ENCODE measurements at regions not wholly inside any gene's neighbourhood (a gene's known extent, or its start where the extent isn't known, plus 50 kb on each side); places are given as distances from the start of the nearest gene placed in this dataset.

- ATAC-seq (ENCODE audit: poor library complexity), result no peak
- intact Hi-C loops (cut with DNase I), result no loop called here
Observed at GRCh38 chr11:11763796-11764422, 77.9 kb upstream of the USP47 start.

GRCh38 chr11:11760838-11761237, 80.9 kb upstream of the USP47 start:
- DNase-seq (no peak), ATAC-seq (ENCODE audit: poor library complexity) (no peak)
- intact Hi-C loops (cut with DNase I), result no loop called here

More at GRCh38 chr11:11763796-11764422, 77.9 kb upstream of the USP47 start:
- DNase-seq, result no peak

- intact Hi-C loops (cut with DNase I), result no loop called here
- ATAC-seq (ENCODE audit: poor library complexity), result no peak
- DNase-seq, result no peak
Observed at GRCh38 chr11:11758603-11759196, 83.1 kb upstream of the USP47 start.

GRCh38 chr11:11757909-11758308, 83.9 kb upstream of the USP47 start:
- DNase-seq, result no peak
- ATAC-seq (ENCODE audit: poor library complexity), result no peak
- intact Hi-C loops (cut with DNase I), result no loop called here

GRCh38 chr11:11756718-11757117, 85.1 kb upstream of the USP47 start:
- DNase-seq (no peak), ATAC-seq (ENCODE audit: poor library complexity) (no peak)
- intact Hi-C loops (cut with DNase I), result no loop called here

GRCh38 chr11:11755871-11756270, 85.9 kb upstream of the USP47 start:
- intact Hi-C loops (cut with DNase I), result no loop called here
- DNase-seq (no peak), ATAC-seq (ENCODE audit: poor library complexity) (no peak)

GRCh38 chr11:11752679-11753078, 89.1 kb upstream of the USP47 start:
- intact Hi-C loops (cut with DNase I), result no loop called here
- no peak for DNase-seq
- ATAC-seq (ENCODE audit: poor library complexity), result no peak

- DNase-seq (no peak), ATAC-seq (ENCODE audit: poor library complexity) (no peak)
- intact Hi-C loops (cut with DNase I), result no loop called here
Observed at GRCh38 chr11:11750017-11750878, 91.5 kb upstream of the USP47 start.

- no peak for ATAC-seq (ENCODE audit: poor library complexity)
- intact Hi-C loops (cut with DNase I), result no loop called here
- DNase-seq, result no peak
Observed at GRCh38 chr11:11748706-11749365, 92.9 kb upstream of the USP47 start.

GRCh38 chr11:11747570-11747969, 94.2 kb upstream of the USP47 start:
- intact Hi-C loops (cut with DNase I), result no loop called here
- DNase-seq (no peak), ATAC-seq (ENCODE audit: poor library complexity) (no peak)

GRCh38 chr11:11746449-11746848, 95.3 kb upstream of the USP47 start:
- intact Hi-C loops (cut with DNase I), result no loop called here
- ATAC-seq (ENCODE audit: poor library complexity), result no peak
- DNase-seq, result no peak

GRCh38 chr11:11743216-11743615, 98.6 kb upstream of the USP47 start:
- intact Hi-C loops (cut with DNase I), result no loop called here
- DNase-seq, result no peak
- ATAC-seq (ENCODE audit: poor library complexity), result no peak

GRCh38 chr11:11742486-11742885, 99.3 kb upstream of the USP47 start:
- intact Hi-C loops (cut with DNase I), result no loop called here
- DNase-seq, result no peak
- no peak for ATAC-seq (ENCODE audit: poor library complexity)

- intact Hi-C loops (cut with DNase I), result no loop called here
- ATAC-seq (ENCODE audit: poor library complexity), result no peak
- no peak for DNase-seq
Observed at GRCh38 chr11:11740836-11741235, 100.9 kb upstream of the USP47 start.

GRCh38 chr11:11740073-11740702, 101.6 kb upstream of the USP47 start:
- intact Hi-C loops (cut with DNase I), result no loop called here
- no peak for DNase-seq
- ATAC-seq (ENCODE audit: poor library complexity), result no peak

GRCh38 chr11:11738370-11738769, 103.4 kb upstream of the USP47 start:
- DNase-seq, result no peak
- no peak for ATAC-seq (ENCODE audit: poor library complexity)
- intact Hi-C loops (cut with DNase I), result no loop called here

GRCh38 chr11:11735586-11735985, 106.2 kb upstream of the USP47 start:
- ATAC-seq (ENCODE audit: poor library complexity), result no peak
- DNase-seq, result no peak
- intact Hi-C loops (cut with DNase I), result no loop called here

GRCh38 chr11:11733246-11733747, 108.5 kb upstream of the USP47 start:
- no peak for ATAC-seq (ENCODE audit: poor library complexity)
- intact Hi-C loops (cut with DNase I), result no loop called here
- no peak for DNase-seq

GRCh38 chr11:11732116-11732515, 109.7 kb upstream of the USP47 start:
- DNase-seq (no peak), ATAC-seq (ENCODE audit: poor library complexity) (no peak)
- intact Hi-C loops (cut with DNase I), result no loop called here
